CD14-positive monocyte (primary cell): ENCODE measurements at regions not wholly inside any gene's neighbourhood (a gene's known extent, or its start where the extent isn't known, plus 50 kb on each side); places are given as distances from the start of the nearest gene placed in this dataset.

Experiments
- DNase-seq, 3 donors: peaks; one replicate each; pipeline ENCODE4 v3.0.0-alpha.2; 2011 to 2022
- H2AFZ ChIP-seq: 2 replicates; pipeline ENCODE4 v1.6.0; 2012; ENCODE audit warnings: mild to moderate bottlenecking, low read depth, low read length, inconsistent platforms; ENCODE audit not compliant: insufficient read depth, poor library complexity, severe bottlenecking
- H3K27ac ChIP-seq, 2 donors: 1 replicate in 1 of 2; 2 replicates in 1 of 2; pipeline ENCODE4 v1.5.1; 2012 to 2013; ENCODE audit warnings: low read length in 2 of 2, control low read depth in 1 of 2, inconsistent platforms in 1 of 2, low read depth in 1 of 2, mild to moderate bottlenecking in 1 of 2
- H3K27me3 ChIP-seq, 2 donors: one replicate each; pipeline versions ENCODE4 v1.6.0 to v1.6.1; 2011 to 2013; ENCODE audit warnings: low read length in 2 of 2; ENCODE audit not compliant: control insufficient read depth in 2 of 2, insufficient read depth in 2 of 2
- H3K36me3 ChIP-seq, 2 donors: replicated peaks in 1 of 2; 1 replicate in 1 of 2; 2 replicates in 1 of 2; pipeline versions ENCODE4 v1.5.1 to v1.6.1; 2012 to 2013; ENCODE audit warnings: low read length in 2 of 2, control low read depth in 1 of 2, inconsistent platforms in 1 of 2, mild to moderate bottlenecking in 1 of 2; ENCODE audit not compliant: insufficient read depth in 2 of 2, control insufficient read depth in 1 of 2
- H3K4me1 ChIP-seq, 2 donors: 1 replicate in 1 of 2; 2 replicates in 1 of 2; pipeline versions ENCODE4 v1.5.1 to v1.6.1; 2012 to 2013; ENCODE audit warnings: low read length in 2 of 2, control low read depth in 1 of 2, inconsistent platforms in 1 of 2, mild to moderate bottlenecking in 1 of 2, moderate library complexity in 1 of 2; ENCODE audit not compliant: insufficient read depth in 2 of 2, control insufficient read depth in 1 of 2
- H3K4me2 ChIP-seq: replicated peaks from 2 replicates; pipeline ENCODE3; 2012; ENCODE audit warnings: low read length, moderate library complexity, mild to moderate bottlenecking; ENCODE audit not compliant: poor library complexity, severe bottlenecking; ENCODE audit errors: extremely low read depth
- H3K4me3 ChIP-seq, 3 experiments: fragments of 200-600 bp in 1 of 3; sonication (generic) in 1 of 3; replicated peaks in 1 of 3; 1 replicate in 2 of 3; 2 replicates in 1 of 3; pipeline ENCODE4 v1.5.1; 2011 to 2013; ENCODE audit warnings: low read length in 3 of 3, mild to moderate bottlenecking in 3 of 3, control low read depth in 2 of 3, low read depth in 2 of 3, inconsistent platforms in 1 of 3, moderate library complexity in 1 of 3
- H3K79me2 ChIP-seq: 2 replicates; pipeline ENCODE4 v1.6.0; 2012; ENCODE audit warnings: mild to moderate bottlenecking, control low read depth, inconsistent platforms, low read length, moderate library complexity; ENCODE audit not compliant: insufficient read depth
- H3K9ac ChIP-seq: 2 replicates; pipeline ENCODE4 v1.6.0; 2017; ENCODE audit warnings: low read length, mild to moderate bottlenecking; ENCODE audit not compliant: insufficient read depth, poor library complexity, severe bottlenecking
- H3K9me3 ChIP-seq, 2 donors: replicated peaks in 1 of 2; 1 replicate in 1 of 2; 2 replicates in 1 of 2; pipeline versions ENCODE4 v1.5.1 to v1.6.1; 2012 to 2013; ENCODE audit warnings: low read length in 2 of 2, control low read depth in 1 of 2; ENCODE audit not compliant: control insufficient read depth in 1 of 2, insufficient read depth in 1 of 2
- H4K20me1 ChIP-seq: 2 replicates; pipeline ENCODE4 v1.6.0; 2012; ENCODE audit warnings: mild to moderate bottlenecking, low read length, control low read depth, moderate library complexity; ENCODE audit not compliant: insufficient read depth
- H3K27ac Mint-ChIP-seq, 7 donors: one replicate each; pipeline ENCODE4 v1.8.0; 2020; ENCODE audit warnings: mild to moderate bottlenecking in 7 of 7, mixed read lengths in 7 of 7, moderate library complexity in 6 of 7, inconsistent platforms in 2 of 7
- H3K27me3 Mint-ChIP-seq, 3 donors: one replicate each; pipeline ENCODE4 v1.8.0; 2021 to 2022; ENCODE audit warnings: low read depth in 3 of 3, mild to moderate bottlenecking in 3 of 3, mixed read lengths in 3 of 3, moderate library complexity in 3 of 3, inconsistent platforms in 1 of 3
- H3K36me3 Mint-ChIP-seq, 2 donors: one replicate each; pipeline ENCODE4 v1.8.0; 2020; ENCODE audit warnings: mixed read lengths in 2 of 2, inconsistent platforms in 1 of 2, mild to moderate bottlenecking in 1 of 2
- H3K4me1 Mint-ChIP-seq: one replicate; pipeline ENCODE4 v1.8.0; 2020; ENCODE audit warnings: mild to moderate bottlenecking, mixed read lengths
- H3K4me3 Mint-ChIP-seq, 2 donors: one replicate each; pipeline ENCODE4 v1.8.0; 2020; ENCODE audit warnings: mild to moderate bottlenecking in 2 of 2, mixed read lengths in 2 of 2, moderate library complexity in 1 of 2
- H3K9me3 Mint-ChIP-seq, 7 donors: one replicate each; pipeline ENCODE4 v1.8.0; 2020 to 2022; ENCODE audit warnings: mixed read lengths in 7 of 7, mild to moderate bottlenecking in 6 of 7, moderate library complexity in 6 of 7, inconsistent platforms in 2 of 7
- CTCF ChIP-seq: fragments of 200-600 bp; IDR thresholded peaks from one replicate; pipeline ENCODE4 v1.8.0; 2022; ENCODE audit warnings: antibody characterized with exemption, mild to moderate bottlenecking
- WGBS: methylation state at CpG from one replicate; pipeline ENCODE4 v1.1.5; 2013; ENCODE audit warnings: missing lambda C conversion rate; ENCODE audit not compliant: insufficient coverage; 5-methylcytosine and 5-hydroxymethylcytosine counted together
- intact Hi-C, 2 donors: fragments of 100-400 bp; cut with micrococcal nuclease; formaldehyde crosslinking; loops; one replicate each; pipeline versions ENCODE4 v1.15.0 to v1.15.1; 2023

GRCh38 chr9:23245067-23245466, 581.0 kb downstream of the ELAVL2 start:
- Mint-ChIP-seq H3K36me3 (no peaks in the 10 kb centered on the region), H3K9me3 (peaks cover 0 to 10% (median 6%) of the 10 kb centered on the region in 7 donors), H3K4me1 (no peaks in the 10 kb centered on the region), H3K27ac (no peak overlapping the region), H3K4me3 (no peak overlapping the region), H3K27me3 (no peaks in the 10 kb centered on the region)
- Histone ChIP-seq H3K9ac (no peak overlapping the region), H3K9me3 (peaks cover 7 to 12% of the 10 kb centered on the region in 2 donors), H3K36me3 (no peaks in the 10 kb centered on the region), H3K79me2 (no peaks in the 10 kb centered on the region), H4K20me1 (no peaks in the 10 kb centered on the region), H3K4me3 (no peak overlapping the region), H3K4me2 (no peak overlapping the region), H3K27me3 (no peaks in the 10 kb centered on the region), H2AFZ (no peak overlapping the region), H3K4me1 (no peaks in the 10 kb centered on the region), H3K27ac (no peak overlapping the region)
- intact Hi-C loops, result loop anchor here in 1 of 2 donors (10.0 kb wide), 1 partner anchor 220 kb away; no protein-coding TSS in a partner anchor
- DNase-seq, result no peak
- no peak for TF ChIP-seq CTCF

- no peaks in the 10 kb centered on the region for H3K27me3 ChIP-seq
- H3K4me2 ChIP-seq, result no peak overlapping the region
- no peaks in the 10 kb centered on the region for H4K20me1 ChIP-seq
- no CpG with 5 or more reads among the region's 9 CpGs for WGBS
- no peaks in the 10 kb centered on the region for H3K36me3 ChIP-seq
- H3K27ac Mint-ChIP-seq, result no peak overlapping the region
- no peaks in the 10 kb centered on the region for H3K79me2 ChIP-seq
- no peak overlapping the region for H2AFZ ChIP-seq
- no peaks in the 10 kb centered on the region for H3K9me3 ChIP-seq
- H3K27ac ChIP-seq, result no peak overlapping the region
- H3K27me3 Mint-ChIP-seq, result no peaks in the 10 kb centered on the region
- H3K4me3 Mint-ChIP-seq, result no peak overlapping the region
- TF ChIP-seq CTCF, result no peak
- H3K4me3 ChIP-seq, result no peak overlapping the region
- peaks cover 0 to 11% (median 2%) of the 10 kb centered on the region in 7 donors for H3K9me3 Mint-ChIP-seq
- H3K9ac ChIP-seq, result no peak overlapping the region
- no peaks in the 10 kb centered on the region for H3K36me3 Mint-ChIP-seq
- no peak for DNase-seq
- intact Hi-C loops, result no loop called here
- no peaks in the 10 kb centered on the region for H3K4me1 Mint-ChIP-seq
- H3K4me1 ChIP-seq, result no peaks in the 10 kb centered on the region
Observed at GRCh38 chr9:23254404-23255184, 571.4 kb downstream of the ELAVL2 start.
